Ovary (tissue), 3 donors: ENCODE measurements at regions not wholly inside any gene's neighbourhood (a gene's known extent, or its start where the extent isn't known, plus 50 kb on each side); places are given as distances from the start of the nearest gene placed in this dataset.

Experiments
- EP300 ChIP-seq: sonication (generic); formaldehyde crosslinking; IDR thresholded peaks from one replicate; pipeline ENCODE4 v1.6.1; 2017; ENCODE audit warnings: antibody characterized with exemption
- TF ChIP-seq, protein P1 (sequence below), 3 donors: fragments of 450-650 bp in 2 of 3; fragments of 200-600 bp in 1 of 3; IDR thresholded peaks; one replicate each; pipeline versions ENCODE4 v1.5.1 to v1.8.0; 2016 to 2022; ENCODE audit warnings: antibody characterized with exemption in 3 of 3, mild to moderate bottlenecking in 1 of 3
- donor health status: DM: no; HTN: no; CAD: no.

DNA sequence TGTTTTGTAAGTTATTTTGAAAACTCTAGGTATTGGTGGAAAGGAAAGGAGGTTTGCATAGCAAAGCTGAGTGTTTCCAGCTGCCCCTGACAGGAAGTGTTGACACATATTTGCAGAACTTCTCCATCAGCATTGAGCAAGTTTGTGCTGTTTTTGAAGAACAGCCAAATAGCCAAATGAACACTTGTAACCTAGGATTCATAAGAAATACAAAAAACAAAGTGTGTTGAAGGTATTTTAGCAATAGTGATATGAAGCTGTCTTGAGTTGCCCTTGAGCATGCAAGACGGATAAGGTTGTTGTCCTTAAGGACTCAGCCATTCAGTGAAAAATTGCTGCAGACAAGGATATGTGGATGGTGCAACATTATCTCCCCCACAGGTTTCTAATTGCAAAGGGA lies 68.3 kb upstream of the PGM2 start:
- TF ChIP-seq, protein P1, sequence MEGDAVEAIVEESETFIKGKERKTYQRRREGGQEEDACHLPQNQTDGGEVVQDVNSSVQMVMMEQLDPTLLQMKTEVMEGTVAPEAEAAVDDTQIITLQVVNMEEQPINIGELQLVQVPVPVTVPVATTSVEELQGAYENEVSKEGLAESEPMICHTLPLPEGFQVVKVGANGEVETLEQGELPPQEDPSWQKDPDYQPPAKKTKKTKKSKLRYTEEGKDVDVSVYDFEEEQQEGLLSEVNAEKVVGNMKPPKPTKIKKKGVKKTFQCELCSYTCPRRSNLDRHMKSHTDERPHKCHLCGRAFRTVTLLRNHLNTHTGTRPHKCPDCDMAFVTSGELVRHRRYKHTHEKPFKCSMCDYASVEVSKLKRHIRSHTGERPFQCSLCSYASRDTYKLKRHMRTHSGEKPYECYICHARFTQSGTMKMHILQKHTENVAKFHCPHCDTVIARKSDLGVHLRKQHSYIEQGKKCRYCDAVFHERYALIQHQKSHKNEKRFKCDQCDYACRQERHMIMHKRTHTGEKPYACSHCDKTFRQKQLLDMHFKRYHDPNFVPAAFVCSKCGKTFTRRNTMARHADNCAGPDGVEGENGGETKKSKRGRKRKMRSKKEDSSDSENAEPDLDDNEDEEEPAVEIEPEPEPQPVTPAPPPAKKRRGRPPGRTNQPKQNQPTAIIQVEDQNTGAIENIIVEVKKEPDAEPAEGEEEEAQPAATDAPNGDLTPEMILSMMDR (IDR thresholded peaks at IDR 0.05) = no peak
- TF ChIP-seq EP300 = no peak
